Dedifferentiated amniotic fluid mesenchymal stem cell (primary cell): ENCODE measurements at regions not wholly inside any gene's neighbourhood (a gene's known extent, or its start where the extent isn't known, plus 50 kb on each side); places are given as distances from the start of the nearest gene placed in this dataset.

Source experiments
- DNase-seq: peaks from one replicate; pipeline ENCODE4 v3.0.0-alpha.2; 2016; ENCODE audit errors: extremely low spot score

GRCh38 chr7:24521917-24522623 is 51.2 kb upstream of the PALS2 start:
- DNase-seq = no peak
